ENCODE measurements at regions not wholly inside any gene's neighbourhood (a gene's known extent, or its start where the extent isn't known, plus 50 kb on each side); places are given as distances from the start of the nearest gene placed in this dataset.

GRCh38 chr9:95753762-95754465 is 121.6 kb upstream of the ERCC6L2 start:
- no peak for TF ChIP-seq CEBPB (tag; IDR thresholded peaks at IDR 0.05)
- TF ChIP-seq DMBX1 (CRISPR knock-in tag; IDR thresholded peaks at IDR 0.05; ENCODE audit: borderline replicate concordance), result no peak
- no peak for TF ChIP-seq GTF2E2 (tag; IDR thresholded peaks at IDR 0.05)
- no peak for TF ChIP-seq TCF15 (CRISPR knock-in tag; IDR thresholded peaks at IDR 0.05)
- TF ChIP-seq ZNF512 (tag; IDR thresholded peaks at IDR 0.05), result no peak
- no peak for TF ChIP-seq HDAC1 (IDR thresholded peaks at IDR 0.05)
- DNase-seq (ENCODE audit: extremely low read depth in 1 of 4, low spot score in 3 of 4) (no peak), FAIRE-seq (no peak), ATAC-seq (no peak)
- no peak overlapping the region for H3K4me2 ChIP-seq (ENCODE audit: insufficient read depth, low read length)
- CTCF ChIA-PET (ENCODE audit: low intra/inter-chr PET ratio), result no interaction called here
- H3K27ac ChIP-seq (ENCODE audit: extremely low read depth, low read depth, low read length), result no peak overlapping the region
- no peak overlapping the region for H2AFZ ChIP-seq (ENCODE audit: low read depth, low read length)
- no peaks in the 10 kb centered on the region for H3K9me3 ChIP-seq (replicated peaks; ENCODE audit: control insufficient read depth, insufficient read depth, low read depth, low read length)
- no peak overlapping the region for H3K4me3 ChIP-seq
- no peaks in the 10 kb centered on the region for H3K36me3 ChIP-seq (ENCODE audit: control insufficient read depth, insufficient read depth, low read length)
- WGBS (ENCODE audit: insufficient coverage, low coverage, missing lambda C conversion rate), result 8% methylated on average over 5 of the region's 7 CpGs
- H4K20me1 ChIP-seq (replicated peaks; ENCODE audit: control insufficient read depth, insufficient read depth, low read length), result 0 out of 2 replicates have a peak, but pooled peaks cover 4% of the 10 kb centered on the region
- no peaks in the 10 kb centered on the region for H3K79me2 ChIP-seq (ENCODE audit: control insufficient read depth, insufficient read depth, low read length)
- no peaks in the 10 kb centered on the region; a peak in 3 of 5 replicates for H3K4me1 ChIP-seq (replicated peaks in 1 of 2; ENCODE audit: control insufficient read depth in 2 of 2, insufficient read depth in 2 of 2, low read length in 2 of 2)
- no peak overlapping the region for H3K9ac ChIP-seq (ENCODE audit: insufficient read depth in 1 of 2, low read depth in 2 of 2, low read length in 2 of 2)
- POLR2A ChIA-PET, result no interaction called here
- intact Hi-C loops (cut with micrococcal nuclease), result no loop called here
- peaks cover 31 to 51% of the 10 kb centered on the region in 2 experiments for H3K27me3 ChIP-seq (ENCODE audit: control insufficient read depth in 2 of 2, insufficient read depth in 2 of 2, low read length in 2 of 2)
- in situ Hi-C loops (cut with MboI), result no loop called here
- no TSS peak for BruUV-seq (replicated peaks)
- no peaks in the 10 kb centered on the region for H3K9me1 ChIP-seq (ENCODE audit: control insufficient read depth, insufficient read depth, low read length)

Data from K562 (cell line).